GM18861 (cell line): ENCODE measurements at regions not wholly inside any gene's neighbourhood (a gene's known extent, or its start where the extent isn't known, plus 50 kb on each side); places are given as distances from the start of the nearest gene placed in this dataset.

Experiments used
- ATAC-seq: cut with Tn5 transposase; IDR thresholded peaks from one replicate; pipeline ENCODE4 v1.9.1; 2021; ENCODE audit not compliant: unreplicated experiment

GRCh38 chr7:138405496-138405895 lies 54.6 kb upstream of the TRIM24 start:
- no peak for ATAC-seq

DNA sequence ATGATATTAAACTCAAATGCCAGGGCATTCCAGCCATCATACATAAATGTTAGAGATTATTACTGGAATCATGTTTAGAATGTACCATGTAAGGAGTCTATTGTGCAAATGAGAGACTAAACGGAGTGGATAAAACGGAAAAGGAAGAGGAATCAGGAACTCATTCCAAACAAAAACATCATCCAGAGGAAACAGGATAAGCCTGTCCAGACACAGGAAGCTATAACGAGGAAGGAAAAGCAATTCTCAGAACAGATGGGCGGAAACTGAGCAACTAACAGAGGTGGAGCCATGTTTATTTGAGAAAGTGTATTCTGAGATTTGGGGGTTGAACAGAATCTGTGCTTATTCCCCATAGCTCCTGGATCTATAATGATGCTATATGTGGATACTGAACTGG lies 52.3 kb upstream of the TRIM24 start:
- ATAC-seq, result no peak
